ENCODE measurements at regions not wholly inside any gene's neighbourhood (a gene's known extent, or its start where the extent isn't known, plus 50 kb on each side); places are given as distances from the start of the nearest gene placed in this dataset.

DNA sequence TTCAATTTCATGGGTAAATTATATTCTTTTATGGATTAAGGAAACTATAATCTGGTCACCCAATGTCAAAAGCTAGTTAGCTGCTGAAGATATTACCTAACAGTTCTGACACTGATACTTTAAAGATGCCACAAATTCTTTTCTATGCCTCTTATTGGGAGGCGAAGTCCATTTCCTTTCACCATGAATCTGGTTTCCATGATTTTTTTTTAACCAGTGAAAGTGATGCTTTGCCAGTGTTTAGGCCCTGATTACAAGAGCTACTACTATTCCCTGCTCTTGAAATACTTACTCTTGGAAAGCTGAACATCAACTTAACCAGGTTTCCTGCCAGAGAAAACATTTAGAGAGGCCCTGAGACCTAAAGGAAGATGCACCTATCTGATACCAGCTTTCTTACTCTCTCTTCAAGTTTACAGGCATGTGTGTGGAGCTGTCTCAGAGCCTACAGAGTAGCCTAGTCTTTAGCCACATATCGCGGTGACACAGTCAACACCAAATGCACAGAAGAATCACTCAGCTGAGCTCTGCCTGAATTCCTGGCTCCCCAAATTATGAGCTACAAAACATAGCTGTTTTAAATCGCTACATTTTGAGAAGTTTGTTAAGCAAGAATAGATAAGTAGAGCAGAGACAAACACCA is 1280.8 kb downstream of the PCDH7 start:
- H3K4me1 ChIP-seq: peaks cover 23% of the 10 kb centered on the region
- DNase-seq: no peak
- no peaks in the 10 kb centered on the region for H3K9me3 ChIP-seq
- TF ChIP-seq, protein P1, sequence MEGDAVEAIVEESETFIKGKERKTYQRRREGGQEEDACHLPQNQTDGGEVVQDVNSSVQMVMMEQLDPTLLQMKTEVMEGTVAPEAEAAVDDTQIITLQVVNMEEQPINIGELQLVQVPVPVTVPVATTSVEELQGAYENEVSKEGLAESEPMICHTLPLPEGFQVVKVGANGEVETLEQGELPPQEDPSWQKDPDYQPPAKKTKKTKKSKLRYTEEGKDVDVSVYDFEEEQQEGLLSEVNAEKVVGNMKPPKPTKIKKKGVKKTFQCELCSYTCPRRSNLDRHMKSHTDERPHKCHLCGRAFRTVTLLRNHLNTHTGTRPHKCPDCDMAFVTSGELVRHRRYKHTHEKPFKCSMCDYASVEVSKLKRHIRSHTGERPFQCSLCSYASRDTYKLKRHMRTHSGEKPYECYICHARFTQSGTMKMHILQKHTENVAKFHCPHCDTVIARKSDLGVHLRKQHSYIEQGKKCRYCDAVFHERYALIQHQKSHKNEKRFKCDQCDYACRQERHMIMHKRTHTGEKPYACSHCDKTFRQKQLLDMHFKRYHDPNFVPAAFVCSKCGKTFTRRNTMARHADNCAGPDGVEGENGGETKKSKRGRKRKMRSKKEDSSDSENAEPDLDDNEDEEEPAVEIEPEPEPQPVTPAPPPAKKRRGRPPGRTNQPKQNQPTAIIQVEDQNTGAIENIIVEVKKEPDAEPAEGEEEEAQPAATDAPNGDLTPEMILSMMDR (IDR thresholded peaks at IDR 0.05; ENCODE audit: low read depth, low read length): no peak
- no peaks in the 10 kb centered on the region for H3K27me3 ChIP-seq
- H3K4me3 ChIP-seq (ENCODE audit: low read depth, low read length): no peak overlapping the region
- no peaks in the 10 kb centered on the region for H3K36me3 ChIP-seq

DNA sequence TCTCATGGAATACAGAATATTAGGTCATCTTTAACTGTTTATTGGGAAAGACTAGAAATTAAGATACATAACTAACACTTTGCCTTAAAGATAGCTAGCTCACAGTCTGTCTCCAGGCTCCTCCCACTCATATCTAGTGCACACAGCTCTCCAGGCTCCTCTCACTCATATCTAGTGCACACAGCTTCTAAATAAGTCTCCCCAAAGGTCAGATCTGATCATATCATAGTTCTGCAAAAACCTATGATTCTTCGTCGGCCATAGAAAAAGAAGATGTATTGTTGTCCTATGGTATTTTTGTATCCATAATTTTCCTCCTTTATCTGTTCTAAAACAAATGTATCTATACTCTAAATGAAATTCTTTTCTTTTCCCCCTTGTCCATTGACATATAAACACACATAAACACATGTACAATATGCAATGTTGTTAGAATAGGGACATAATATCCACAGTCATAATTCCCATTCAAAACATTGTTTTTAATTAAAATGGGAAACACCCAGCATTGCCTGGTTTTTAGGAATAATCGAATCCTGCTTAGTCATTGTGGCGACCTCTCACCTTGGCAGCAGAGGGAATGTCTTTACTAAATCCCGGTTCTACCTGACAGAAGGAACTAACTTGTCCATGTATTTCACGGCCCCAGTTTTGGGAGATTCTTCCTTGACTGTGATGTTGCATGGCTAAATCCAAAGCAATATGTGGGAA is 1282.0 kb downstream of the PCDH7 start:
- TF ChIP-seq, protein P1 (IDR thresholded peaks at IDR 0.05; ENCODE audit: low read depth, low read length): no peak
- Histone ChIP-seq H3K9me3 (no peaks in the 10 kb centered on the region), H3K27me3 (no peaks in the 10 kb centered on the region), H3K4me3 (ENCODE audit: low read depth, low read length) (no peak overlapping the region), H3K36me3 (no peaks in the 10 kb centered on the region), H3K4me1 (peaks cover 23% of the 10 kb centered on the region)
- no peak for DNase-seq

DNA sequence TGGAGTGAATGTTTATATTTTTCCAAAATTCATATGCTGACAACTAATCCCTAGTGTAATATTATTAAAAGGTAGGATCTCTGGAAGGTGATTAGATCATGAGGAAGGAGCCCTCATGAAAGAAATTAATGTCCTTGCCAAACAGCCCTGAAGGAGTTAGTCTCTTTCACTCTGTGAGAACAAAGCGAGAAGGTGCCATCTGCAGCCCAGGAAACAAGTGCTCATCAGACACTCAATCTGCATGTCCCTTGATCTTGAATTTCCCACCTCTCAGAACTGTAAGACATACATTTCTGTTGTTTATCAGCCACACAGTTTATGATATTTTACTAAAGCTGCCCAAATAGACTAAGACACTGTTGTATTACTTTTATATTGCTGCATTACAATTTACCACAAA is 1283.4 kb downstream of the PCDH7 start:
- Histone ChIP-seq H3K36me3 (no peaks in the 10 kb centered on the region), H3K9me3 (no peaks in the 10 kb centered on the region), H3K27me3 (no peaks in the 10 kb centered on the region), H3K4me3 (ENCODE audit: low read depth, low read length) (no peak overlapping the region), H3K4me1 (peaks cover 23% of the 10 kb centered on the region)
- no peak for DNase-seq
- TF ChIP-seq, protein P1 (IDR thresholded peaks at IDR 0.05; ENCODE audit: low read depth, low read length): no peak

DNA sequence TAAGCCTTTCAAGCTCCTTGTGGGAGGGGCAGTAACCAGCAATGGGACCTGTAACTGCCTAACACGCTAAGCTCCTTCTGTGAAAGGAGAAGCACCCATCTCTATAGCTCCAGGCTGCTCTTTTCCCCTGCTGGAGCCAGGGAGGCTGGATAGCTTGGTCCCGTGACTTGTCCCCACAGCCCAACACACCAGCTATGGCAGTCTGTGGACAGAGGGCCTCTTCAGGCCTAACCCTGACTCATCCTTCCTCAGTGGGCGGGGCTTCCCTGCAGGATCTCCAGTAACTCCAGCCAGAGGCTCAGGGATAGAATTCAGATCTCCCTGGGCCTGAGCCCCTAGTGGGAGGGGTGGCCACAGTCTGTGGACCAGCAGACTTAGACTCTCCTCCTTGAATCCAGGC is 1290.1 kb downstream of the PCDH7 start:
- Histone ChIP-seq H3K27me3 (no peaks in the 10 kb centered on the region), H3K36me3 (no peaks in the 10 kb centered on the region), H3K4me1 (0 out of 2 replicates have a peak, but pooled peaks cover 4% of the 10 kb centered on the region), H3K4me3 (ENCODE audit: low read depth, low read length) (no peak overlapping the region), H3K9me3 (no peaks in the 10 kb centered on the region)
- TF ChIP-seq, protein P1 (IDR thresholded peaks at IDR 0.05; ENCODE audit: low read depth, low read length): no peak
- DNase-seq: peak; percentile 43

DNA sequence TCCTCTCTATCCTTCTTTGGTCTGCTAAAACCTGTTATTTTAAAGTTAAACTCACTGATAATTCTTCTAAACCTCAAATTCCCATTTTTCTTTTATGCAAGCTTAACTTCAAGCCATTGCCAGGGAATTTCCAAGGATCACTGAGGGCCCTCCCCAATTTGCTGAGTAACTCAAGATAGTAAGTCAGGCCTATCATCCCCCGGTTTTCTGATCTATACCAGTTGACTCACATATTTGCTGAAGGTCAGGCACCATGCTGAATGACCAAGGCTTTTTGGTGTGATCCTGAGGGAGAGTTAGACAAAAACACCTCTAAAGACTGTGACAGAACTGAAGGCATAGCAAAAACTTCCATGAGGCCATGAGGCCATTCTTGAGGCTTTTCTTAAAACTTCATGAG is 1301.9 kb downstream of the PCDH7 start:
- H3K9me3 ChIP-seq: no peaks in the 10 kb centered on the region
- TF ChIP-seq, protein P1 (IDR thresholded peaks at IDR 0.05; ENCODE audit: low read depth, low read length): no peak

DNA sequence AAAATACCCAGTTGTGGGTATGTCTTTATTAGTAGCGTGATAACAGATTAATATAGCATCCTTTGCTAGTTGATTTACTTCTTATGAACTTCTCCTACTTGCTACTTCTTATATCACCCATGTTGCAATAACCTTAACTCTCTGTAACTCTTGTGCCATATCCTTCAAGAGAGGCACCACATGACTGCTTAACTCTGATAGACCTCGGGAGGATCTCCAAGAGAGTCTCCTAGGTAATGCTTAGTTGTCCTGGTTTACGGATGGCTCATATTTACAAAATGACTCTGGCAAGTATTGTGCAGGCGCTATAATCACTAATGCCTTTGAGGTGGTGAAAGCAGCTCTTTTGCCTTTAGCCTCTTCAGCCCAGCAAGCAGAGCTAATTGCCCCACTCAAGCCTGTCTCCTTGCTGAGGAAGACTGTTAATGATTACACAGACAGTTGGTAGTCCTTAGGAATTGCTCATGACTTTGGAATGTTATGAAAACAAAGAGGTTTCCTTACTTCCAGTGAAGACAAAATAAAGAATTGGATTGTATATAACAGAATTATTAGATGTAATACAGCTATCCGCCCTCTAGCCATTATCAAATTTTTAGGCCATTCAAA is 1305.8 kb downstream of the PCDH7 start:
- no peak overlapping the region for H3K4me3 ChIP-seq (ENCODE audit: low read depth, low read length)
- TF ChIP-seq, protein P1 (IDR thresholded peaks at IDR 0.05; ENCODE audit: low read depth, low read length): no peak
- no peaks in the 10 kb centered on the region for H3K9me3 ChIP-seq
- H3K4me1 ChIP-seq: no peaks in the 10 kb centered on the region
- no peak for DNase-seq
- H3K36me3 ChIP-seq: no peaks in the 10 kb centered on the region
- H3K27me3 ChIP-seq: no peaks in the 10 kb centered on the region

More for the DNA sequence above, 1301.9 kb downstream of the PCDH7 start:
- no peak for DNase-seq
- Histone ChIP-seq H3K36me3 (no peaks in the 10 kb centered on the region), H3K27me3 (no peaks in the 10 kb centered on the region), H3K4me1 (no peaks in the 10 kb centered on the region), H3K4me3 (ENCODE audit: low read depth, low read length) (no peak overlapping the region)

Data from BE2C (cell line).